PC-9 (cell line): ENCODE measurements at regions not wholly inside any gene's neighbourhood (a gene's known extent, or its start where the extent isn't known, plus 50 kb on each side); places are given as distances from the start of the nearest gene placed in this dataset.

Experiments used
- CTCF ChIP-seq: fragments of 200-600 bp; sonication (generic); conservative IDR thresholded peaks from 2 replicates; pipeline ENCODE4 v1.6.1; 2017; ENCODE audit warnings: mixed run types, antibody characterized with exemption, mild to moderate bottlenecking, moderate library complexity
- EZH2 ChIP-seq: fragments of 200-600 bp; sonication (generic); IDR thresholded peaks from 2 replicates; pipeline ENCODE4 v1.8.0; 2017; ENCODE audit warnings: antibody characterized with exemption, low read depth

- TF ChIP-seq CTCF (no peak), EZH2 (no peak)
These were observed 54.4 kb upstream of the CFAP46 start for GRCh38 chr10:132996603-132997343.
